GM12878 (cell line): ENCODE measurements at regions not wholly inside any gene's neighbourhood (a gene's known extent, or its start where the extent isn't known, plus 50 kb on each side); places are given as distances from the start of the nearest gene placed in this dataset.

Experiments used
- CBX3 ChIP-seq: fragments of 200-600 bp; sonication (generic); IDR thresholded peaks from 2 replicates; pipeline ENCODE4 v1.6.1; 2016; ENCODE audit warnings: low read depth, borderline replicate concordance
- EP300 ChIP-seq, 2 experiments: fragments of 150-350 bp in 1 of 2; IDR thresholded peaks; 2 replicates each; pipeline ENCODE4 v1.6.1; 2011 to 2012; ENCODE audit warnings: low read depth in 2 of 2, low read length in 2 of 2, borderline replicate concordance in 1 of 2, improper control_type of control experiment in 1 of 2, inconsistent platforms in 1 of 2; ENCODE audit not compliant: control insufficient read depth in 1 of 2
- MTA2 ChIP-seq: fragments of 450-650 bp; IDR thresholded peaks from 2 replicates; pipeline ENCODE4 v1.6.1; 2016; ENCODE audit warnings: low read depth, mild to moderate bottlenecking, moderate library complexity
- MXI1 ChIP-seq: fragments of 150-350 bp; IDR thresholded peaks from 2 replicates; pipeline ENCODE4 v1.6.1; 2011; ENCODE audit warnings: low read depth, mild to moderate bottlenecking, inconsistent platforms, low read length, improper control_type of control experiment
- NBN ChIP-seq: fragments of 450-650 bp; IDR thresholded peaks from 2 replicates; pipeline ENCODE4 v1.6.1; 2016
- NFYB ChIP-seq: IDR thresholded peaks from 2 replicates; pipeline ENCODE4 v1.6.1; 2011; ENCODE audit warnings: low read depth, mild to moderate bottlenecking, low read length, improper control_type of control experiment, moderate library complexity; ENCODE audit not compliant: insufficient read depth
- NRF1 ChIP-seq: conservative IDR thresholded peaks from 2 replicates; pipeline ENCODE4 v1.6.1; 2011; ENCODE audit warnings: mild to moderate bottlenecking, low read depth, low read length, improper control_type of control experiment
- POLR2A ChIP-seq: IDR thresholded peaks from 2 replicates; pipeline ENCODE4 v1.6.1; 2011; ENCODE audit warnings: low read depth, mild to moderate bottlenecking, low read length
- RAD21 ChIP-seq: IDR thresholded peaks from 2 replicates; pipeline ENCODE4 v1.6.1; 2011; ENCODE audit warnings: mild to moderate bottlenecking, low read depth, low read length, moderate library complexity; ENCODE audit not compliant: insufficient read depth
- SP1 ChIP-seq: IDR thresholded peaks from one replicate; pipeline ENCODE4 v1.6.1; 2011; ENCODE audit warnings: low read depth, low read length
- YY1 ChIP-seq: IDR thresholded peaks from 2 replicates; pipeline ENCODE4 v1.6.1; 2011; ENCODE audit warnings: low read depth, mild to moderate bottlenecking, low read length
- TF ChIP-seq, protein P1 (sequence below), 3 experiments: IDR thresholded peaks in 2 of 3; conservative IDR thresholded peaks in 1 of 3; 2 replicates each; pipeline ENCODE4 v1.5.1; 2011; ENCODE audit warnings: low read depth in 3 of 3, low read length in 3 of 3, mild to moderate bottlenecking in 3 of 3, control low read depth in 2 of 3, moderate library complexity in 2 of 3, inconsistent platforms in 1 of 3, mixed read lengths in 1 of 3; ENCODE audit not compliant: control insufficient read depth in 2 of 3, insufficient read depth in 1 of 3; ENCODE audit errors: extremely low read depth in 1 of 3
- TF ChIP-seq, protein P2 (sequence below): fragments of 450-650 bp; IDR thresholded peaks from 2 replicates; pipeline ENCODE4 v1.6.1; 2017; ENCODE audit warnings: mild to moderate bottlenecking, moderate library complexity

DNA sequence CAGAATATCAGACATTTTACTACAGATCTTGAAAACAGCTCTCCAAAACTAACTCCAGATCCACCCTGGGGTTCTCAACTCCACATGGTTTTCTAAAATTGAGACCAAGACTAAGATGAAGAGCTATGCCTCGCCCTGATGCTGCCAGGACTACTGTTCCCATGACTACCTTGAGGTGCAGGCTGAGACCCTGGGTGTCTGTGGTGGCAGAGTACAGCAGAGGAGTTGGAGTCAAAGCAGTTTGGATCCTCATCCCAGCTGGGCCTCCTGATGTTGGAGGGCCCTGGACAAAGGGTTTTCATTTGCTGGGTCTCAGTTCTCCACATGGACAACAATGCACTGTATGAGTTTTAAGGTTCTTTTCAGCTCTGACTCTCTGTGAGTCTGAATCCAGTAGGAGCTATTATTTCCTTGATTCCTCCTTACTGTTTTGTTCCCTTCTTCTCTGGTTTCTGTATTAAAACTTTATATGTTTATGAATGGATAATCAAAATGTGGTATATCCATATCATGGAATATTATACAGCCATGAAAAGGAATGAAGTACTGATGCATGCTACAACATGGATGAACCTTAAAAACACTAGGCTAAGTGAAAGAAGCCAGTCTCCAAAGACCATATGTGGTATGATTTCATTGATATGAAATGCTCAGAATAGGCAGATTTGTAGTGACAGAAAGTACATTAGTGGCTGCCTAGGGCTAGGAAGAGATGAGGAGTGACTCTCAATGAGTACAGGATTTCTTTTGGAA, 93.0 kb downstream of the CPN2 start:
- TF ChIP-seq, protein P1, sequence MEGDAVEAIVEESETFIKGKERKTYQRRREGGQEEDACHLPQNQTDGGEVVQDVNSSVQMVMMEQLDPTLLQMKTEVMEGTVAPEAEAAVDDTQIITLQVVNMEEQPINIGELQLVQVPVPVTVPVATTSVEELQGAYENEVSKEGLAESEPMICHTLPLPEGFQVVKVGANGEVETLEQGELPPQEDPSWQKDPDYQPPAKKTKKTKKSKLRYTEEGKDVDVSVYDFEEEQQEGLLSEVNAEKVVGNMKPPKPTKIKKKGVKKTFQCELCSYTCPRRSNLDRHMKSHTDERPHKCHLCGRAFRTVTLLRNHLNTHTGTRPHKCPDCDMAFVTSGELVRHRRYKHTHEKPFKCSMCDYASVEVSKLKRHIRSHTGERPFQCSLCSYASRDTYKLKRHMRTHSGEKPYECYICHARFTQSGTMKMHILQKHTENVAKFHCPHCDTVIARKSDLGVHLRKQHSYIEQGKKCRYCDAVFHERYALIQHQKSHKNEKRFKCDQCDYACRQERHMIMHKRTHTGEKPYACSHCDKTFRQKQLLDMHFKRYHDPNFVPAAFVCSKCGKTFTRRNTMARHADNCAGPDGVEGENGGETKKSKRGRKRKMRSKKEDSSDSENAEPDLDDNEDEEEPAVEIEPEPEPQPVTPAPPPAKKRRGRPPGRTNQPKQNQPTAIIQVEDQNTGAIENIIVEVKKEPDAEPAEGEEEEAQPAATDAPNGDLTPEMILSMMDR (IDR thresholded peaks at IDR 0.05 in 2 of 3, conservative IDR thresholded peaks at IDR 0.05 in 1 of 3; ENCODE audit: control insufficient read depth in 2 of 3, extremely low read depth in 1 of 3, insufficient read depth in 1 of 3, low read depth in 3 of 3, low read length in 3 of 3) = no peak
- TF ChIP-seq NFYB (no peak), NRF1 (no peak), CBX3 (no peak), RAD21 (no peak), SP1 (no peak), NBN (no peak), MXI1 (no peak), EP300 (IDR thresholded peaks at IDR 0.05; ENCODE audit: borderline replicate concordance in 1 of 2, control insufficient read depth in 1 of 2, low read depth in 2 of 2, low read length in 2 of 2) (no peak), MTA2 (no peak), POLR2A (no peak), YY1 (no peak)
- TF ChIP-seq, protein P2, sequence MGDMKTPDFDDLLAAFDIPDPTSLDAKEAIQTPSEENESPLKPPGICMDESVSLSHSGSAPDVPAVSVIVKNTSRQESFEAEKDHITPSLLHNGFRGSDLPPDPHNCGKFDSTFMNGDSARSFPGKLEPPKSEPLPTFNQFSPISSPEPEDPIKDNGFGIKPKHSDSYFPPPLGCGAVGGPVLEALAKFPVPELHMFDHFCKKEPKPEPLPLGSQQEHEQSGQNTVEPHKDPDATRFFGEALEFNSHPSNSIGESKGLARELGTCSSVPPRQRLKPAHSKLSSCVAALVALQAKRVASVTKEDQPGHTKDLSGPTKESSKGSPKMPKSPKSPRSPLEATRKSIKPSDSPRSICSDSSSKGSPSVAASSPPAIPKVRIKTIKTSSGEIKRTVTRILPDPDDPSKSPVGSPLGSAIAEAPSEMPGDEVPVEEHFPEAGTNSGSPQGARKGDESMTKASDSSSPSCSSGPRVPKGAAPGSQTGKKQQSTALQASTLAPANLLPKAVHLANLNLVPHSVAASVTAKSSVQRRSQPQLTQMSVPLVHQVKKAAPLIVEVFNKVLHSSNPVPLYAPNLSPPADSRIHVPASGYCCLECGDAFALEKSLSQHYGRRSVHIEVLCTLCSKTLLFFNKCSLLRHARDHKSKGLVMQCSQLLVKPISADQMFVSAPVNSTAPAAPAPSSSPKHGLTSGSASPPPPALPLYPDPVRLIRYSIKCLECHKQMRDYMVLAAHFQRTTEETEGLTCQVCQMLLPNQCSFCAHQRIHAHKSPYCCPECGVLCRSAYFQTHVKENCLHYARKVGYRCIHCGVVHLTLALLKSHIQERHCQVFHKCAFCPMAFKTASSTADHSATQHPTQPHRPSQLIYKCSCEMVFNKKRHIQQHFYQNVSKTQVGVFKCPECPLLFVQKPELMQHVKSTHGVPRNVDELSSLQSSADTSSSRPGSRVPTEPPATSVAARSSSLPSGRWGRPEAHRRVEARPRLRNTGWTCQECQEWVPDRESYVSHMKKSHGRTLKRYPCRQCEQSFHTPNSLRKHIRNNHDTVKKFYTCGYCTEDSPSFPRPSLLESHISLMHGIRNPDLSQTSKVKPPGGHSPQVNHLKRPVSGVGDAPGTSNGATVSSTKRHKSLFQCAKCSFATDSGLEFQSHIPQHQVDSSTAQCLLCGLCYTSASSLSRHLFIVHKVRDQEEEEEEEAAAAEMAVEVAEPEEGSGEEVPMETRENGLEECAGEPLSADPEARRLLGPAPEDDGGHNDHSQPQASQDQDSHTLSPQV = no peak
